H9 (cell line): ENCODE measurements at regions not wholly inside any gene's neighbourhood (a gene's known extent, or its start where the extent isn't known, plus 50 kb on each side); places are given as distances from the start of the nearest gene placed in this dataset.

Experiments
- DNase-seq: peaks from one replicate; pipeline ENCODE4 v3.0.0-alpha.2; 2017
- H2AFZ ChIP-seq: one replicate; pipeline ENCODE4 v1.6.1; 2013; ENCODE audit warnings: mild to moderate bottlenecking, low read length, control low read depth, moderate library complexity
- H2AK5ac ChIP-seq: 2 replicates; pipeline ENCODE4 v1.6.1; 2013; ENCODE audit warnings: low read length, control low read depth, mixed read lengths; ENCODE audit not compliant: insufficient read length
- H2BK120ac ChIP-seq: one replicate; pipeline ENCODE4 v1.6.1; 2013; ENCODE audit warnings: low read depth, mild to moderate bottlenecking, low read length, control low read depth, inconsistent platforms; ENCODE audit not compliant: poor library complexity, severe bottlenecking
- H2BK12ac ChIP-seq: 2 replicates; pipeline ENCODE4 v1.6.1; 2013; ENCODE audit warnings: low read length, control low read depth, mixed read lengths, low read depth; ENCODE audit not compliant: insufficient read length
- H2BK15ac ChIP-seq: 2 replicates; pipeline ENCODE4 v1.6.1; 2013; ENCODE audit warnings: low read depth, low read length, control low read depth
- H2BK20ac ChIP-seq: one replicate; pipeline ENCODE4 v1.6.1; 2013; ENCODE audit warnings: low read depth, mild to moderate bottlenecking, low read length, control low read depth, inconsistent platforms; ENCODE audit not compliant: poor library complexity, severe bottlenecking
- H2BK5ac ChIP-seq: 2 replicates; pipeline ENCODE4 v1.6.1; 2013; ENCODE audit warnings: low read length, control low read depth, mixed read lengths; ENCODE audit not compliant: insufficient read length
- H3K14ac ChIP-seq: 2 replicates; pipeline ENCODE4 v1.6.1; 2013; ENCODE audit warnings: low read length, control low read depth; ENCODE audit not compliant: insufficient read depth
- H3K18ac ChIP-seq: 2 replicates; pipeline ENCODE4 v1.6.1; 2013; ENCODE audit warnings: low read depth, mild to moderate bottlenecking, mixed read lengths, low read length, control low read depth; ENCODE audit not compliant: insufficient read length
- H3K23ac ChIP-seq: 2 replicates; pipeline ENCODE4 v1.6.1; 2013; ENCODE audit warnings: low read length, control low read depth, mixed read lengths, low read depth; ENCODE audit not compliant: insufficient read length
- H3K23me2 ChIP-seq: 2 replicates; pipeline ENCODE4 v1.6.1; 2013; ENCODE audit warnings: low read depth, mild to moderate bottlenecking, mixed read lengths, low read length, control low read depth; ENCODE audit not compliant: insufficient read length, poor library complexity, severe bottlenecking
- H3K27ac ChIP-seq: 2 replicates; pipeline ENCODE4 v1.5.1; 2013; ENCODE audit warnings: low read length, control low read depth, mixed read lengths, low read depth; ENCODE audit not compliant: insufficient read length
- H3K27me3 ChIP-seq: 2 replicates; pipeline ENCODE4 v1.6.1; 2013; ENCODE audit warnings: low read length, control low read depth, inconsistent platforms; ENCODE audit not compliant: insufficient read depth
- H3K4ac ChIP-seq: 2 replicates; pipeline ENCODE4 v1.6.1; 2013; ENCODE audit warnings: low read depth, mild to moderate bottlenecking, control low read depth, inconsistent platforms, low read length, moderate library complexity
- H3K4me1 ChIP-seq: 2 replicates; pipeline ENCODE4 v1.6.1; 2013; ENCODE audit warnings: low read length, control low read depth, inconsistent platforms; ENCODE audit not compliant: insufficient read depth
- H3K4me2 ChIP-seq: 2 replicates; pipeline ENCODE4 v1.6.1; 2013; ENCODE audit warnings: low read length, control low read depth, mixed read lengths; ENCODE audit not compliant: insufficient read length, insufficient read depth
- H3K56ac ChIP-seq: 2 replicates; pipeline ENCODE4 v1.6.1; 2013; ENCODE audit warnings: low read depth, mild to moderate bottlenecking, mixed read lengths, low read length, control low read depth; ENCODE audit not compliant: insufficient read length
- H3K79me1 ChIP-seq: 2 replicates; pipeline ENCODE4 v1.6.1; 2013; ENCODE audit warnings: low read depth, mild to moderate bottlenecking, moderate library complexity, low read length, control low read depth, inconsistent platforms; ENCODE audit not compliant: insufficient read depth, poor library complexity, severe bottlenecking
- H3K79me2 ChIP-seq: 2 replicates; pipeline ENCODE4 v1.6.1; 2013; ENCODE audit warnings: low read length, control low read depth, inconsistent platforms; ENCODE audit not compliant: insufficient read depth
- H3K9ac ChIP-seq: 2 replicates; pipeline ENCODE4 v1.6.1; 2013; ENCODE audit warnings: low read length, control low read depth, mixed read lengths; ENCODE audit not compliant: insufficient read length; ENCODE audit errors: extremely low read depth
- H3K9me3 ChIP-seq: one replicate; pipeline ENCODE4 v1.6.1; 2013; ENCODE audit warnings: low read depth, low read length, inconsistent platforms; ENCODE audit not compliant: control insufficient read depth
- H3T11ph ChIP-seq: one replicate; pipeline ENCODE4 v1.6.1; 2013; ENCODE audit warnings: mild to moderate bottlenecking, low read length, control low read depth, inconsistent platforms
- H4K20me1 ChIP-seq: one replicate; pipeline ENCODE4 v1.6.1; 2013; ENCODE audit not compliant: control insufficient read depth, insufficient read length, insufficient read depth
- H4K5ac ChIP-seq: 2 replicates; pipeline ENCODE4 v1.6.1; 2013; ENCODE audit warnings: low read depth, mild to moderate bottlenecking, mixed read lengths, low read length, control low read depth; ENCODE audit not compliant: insufficient read length
- H4K8ac ChIP-seq: replicated peaks from 2 replicates; pipeline ENCODE4 v1.6.1; 2013; ENCODE audit warnings: low read length, control low read depth, mixed read lengths, low read depth; ENCODE audit not compliant: insufficient read length
- H4K91ac ChIP-seq: 2 replicates; pipeline ENCODE4 v1.6.1; 2013; ENCODE audit warnings: low read depth, mild to moderate bottlenecking, moderate library complexity, mixed read lengths, low read length, control low read depth; ENCODE audit not compliant: insufficient read length
- H3K27ac Mint-ChIP-seq, 3 experiments: 2 replicates in 2 of 3; 3 replicates in 1 of 3; pipeline ENCODE4 v1.8.0; 2020 to 2021; ENCODE audit warnings: mixed read lengths in 3 of 3, mild to moderate bottlenecking in 1 of 3, moderate library complexity in 1 of 3
- H3K27me3 Mint-ChIP-seq: 2 replicates; pipeline ENCODE4 v1.8.0; 2021; ENCODE audit warnings: low read depth, mild to moderate bottlenecking, moderate library complexity, mixed read lengths
- H3K36me3 Mint-ChIP-seq, 3 experiments: 2 replicates in 2 of 3; 3 replicates in 1 of 3; pipeline ENCODE4 v1.8.0; 2020 to 2021; ENCODE audit warnings: low read depth in 3 of 3, mixed read lengths in 3 of 3; ENCODE audit not compliant: insufficient read depth in 1 of 3
- H3K4me1 Mint-ChIP-seq, 2 experiments: 2 replicates each; pipeline ENCODE4 v1.8.0; 2020; ENCODE audit warnings: mixed read lengths in 2 of 2
- H3K4me3 Mint-ChIP-seq, 2 experiments: 2 replicates in 1 of 2; 3 replicates in 1 of 2; pipeline ENCODE4 v1.8.0; 2020 to 2021; ENCODE audit warnings: mild to moderate bottlenecking in 2 of 2, mixed read lengths in 2 of 2, moderate library complexity in 1 of 2
- H3K9me3 Mint-ChIP-seq, 2 experiments: 2 replicates in 1 of 2; 3 replicates in 1 of 2; pipeline ENCODE4 v1.8.0; 2020; ENCODE audit warnings: mild to moderate bottlenecking in 2 of 2, mixed read lengths in 2 of 2, moderate library complexity in 1 of 2
- WGBS: extraction: QIAGEN DNeasy Blood & Tissue Kit; methylation state at CpG from one replicate; pipeline ENCODE4 v1.1.7; 2013; ENCODE audit warnings: missing lambda C conversion rate, low lambda C conversion rate, mixed read lengths; ENCODE audit not compliant: insufficient read length; ENCODE audit errors: extremely low coverage; 5-methylcytosine and 5-hydroxymethylcytosine counted together
- TF ChIP-seq, protein P1 (sequence below): fragments of 200-600 bp; sonication (generic); conservative IDR thresholded peaks from 3 replicates; pipeline ENCODE4 v1.8.0; 2021; ENCODE audit warnings: antibody characterized with exemption, mild to moderate bottlenecking

DNA sequence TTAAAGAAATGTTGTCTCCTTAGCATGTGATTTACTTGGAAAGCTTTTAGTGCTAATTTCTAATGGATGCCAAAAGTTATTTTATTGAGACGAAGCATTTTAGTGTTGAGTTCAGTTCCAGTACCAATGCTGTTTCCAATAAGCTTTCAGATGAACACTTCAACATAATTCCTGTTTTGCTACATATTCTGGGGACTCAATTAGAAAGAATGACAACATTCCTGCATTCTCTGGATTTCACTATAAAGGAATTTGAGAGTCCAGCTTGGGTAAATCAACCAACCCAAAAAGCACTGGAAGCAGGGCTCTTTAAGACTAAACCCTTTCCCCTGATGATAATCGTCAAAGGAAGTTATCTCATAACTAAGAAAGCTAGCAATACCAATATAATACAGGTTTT, 353.0 kb upstream of the TMTC1 start:
- H2BK120ac ChIP-seq = no peak overlapping the region
- no peak overlapping the region for H3K4ac ChIP-seq
- H3K4me2 ChIP-seq = no peak overlapping the region
- H3K4me1 Mint-ChIP-seq = no peaks in the 10 kb centered on the region
- no peak overlapping the region for H3K4me3 Mint-ChIP-seq
- H3K56ac ChIP-seq = no peak overlapping the region
- TF ChIP-seq, protein P1, sequence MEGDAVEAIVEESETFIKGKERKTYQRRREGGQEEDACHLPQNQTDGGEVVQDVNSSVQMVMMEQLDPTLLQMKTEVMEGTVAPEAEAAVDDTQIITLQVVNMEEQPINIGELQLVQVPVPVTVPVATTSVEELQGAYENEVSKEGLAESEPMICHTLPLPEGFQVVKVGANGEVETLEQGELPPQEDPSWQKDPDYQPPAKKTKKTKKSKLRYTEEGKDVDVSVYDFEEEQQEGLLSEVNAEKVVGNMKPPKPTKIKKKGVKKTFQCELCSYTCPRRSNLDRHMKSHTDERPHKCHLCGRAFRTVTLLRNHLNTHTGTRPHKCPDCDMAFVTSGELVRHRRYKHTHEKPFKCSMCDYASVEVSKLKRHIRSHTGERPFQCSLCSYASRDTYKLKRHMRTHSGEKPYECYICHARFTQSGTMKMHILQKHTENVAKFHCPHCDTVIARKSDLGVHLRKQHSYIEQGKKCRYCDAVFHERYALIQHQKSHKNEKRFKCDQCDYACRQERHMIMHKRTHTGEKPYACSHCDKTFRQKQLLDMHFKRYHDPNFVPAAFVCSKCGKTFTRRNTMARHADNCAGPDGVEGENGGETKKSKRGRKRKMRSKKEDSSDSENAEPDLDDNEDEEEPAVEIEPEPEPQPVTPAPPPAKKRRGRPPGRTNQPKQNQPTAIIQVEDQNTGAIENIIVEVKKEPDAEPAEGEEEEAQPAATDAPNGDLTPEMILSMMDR = no peak
- H3K18ac ChIP-seq = no peak overlapping the region
- H3K79me1 ChIP-seq = no peaks in the 10 kb centered on the region
- H3K79me2 ChIP-seq = no peaks in the 10 kb centered on the region
- no peaks in the 10 kb centered on the region for H3K27me3 Mint-ChIP-seq
- H3K14ac ChIP-seq = no peak overlapping the region
- H4K5ac ChIP-seq = no peak overlapping the region
- H2BK15ac ChIP-seq = no peak overlapping the region
- H2AFZ ChIP-seq = no peak overlapping the region
- no peak overlapping the region for H2BK20ac ChIP-seq
- H2AK5ac ChIP-seq = no peak overlapping the region
- no peak overlapping the region for H3K9ac ChIP-seq
- no peak for DNase-seq
- H4K8ac ChIP-seq = no peak overlapping the region
- H4K20me1 ChIP-seq = no peaks in the 10 kb centered on the region
- H3K9me3 Mint-ChIP-seq = peaks cover 0 to 3% of the 10 kb centered on the region in 2 experiments; a peak in 2 of 5 replicates
- no CpG with 5 or more reads among the region's 2 CpGs for WGBS
- no peak overlapping the region for H3K23ac ChIP-seq
- H3K9me3 ChIP-seq = no peaks in the 10 kb centered on the region
- H3T11ph ChIP-seq = no peak overlapping the region
- H2BK5ac ChIP-seq = no peak overlapping the region
- H3K27me3 ChIP-seq = no peaks in the 10 kb centered on the region
- H3K4me1 ChIP-seq = no peaks in the 10 kb centered on the region
- no peaks in the 10 kb centered on the region for H3K36me3 Mint-ChIP-seq
- H3K27ac ChIP-seq = no peak overlapping the region
- H4K91ac ChIP-seq = no peak overlapping the region
- H3K27ac Mint-ChIP-seq = no peak overlapping the region
- no peaks in the 10 kb centered on the region for H3K23me2 ChIP-seq
- H2BK12ac ChIP-seq = no peak overlapping the region
